Right lobe of liver (tissue), 6 donors: ENCODE measurements at regions not wholly inside any gene's neighbourhood (a gene's known extent, or its start where the extent isn't known, plus 50 kb on each side); places are given as distances from the start of the nearest gene placed in this dataset.

Experiments used
- ATAC-seq, 4 donors: fragments of 200-7000 bp; cut with Tn5 transposase; one replicate each; pipeline ENCODE4 v1.9.1; 2020; ENCODE audit warnings: mild to moderate bottlenecking in 4 of 4, moderate library complexity in 4 of 4
- DNase-seq, 3 donors: peaks; one replicate each; pipeline ENCODE4 v3.0.0-alpha.2; 2020
- H3K27ac ChIP-seq, 3 donors: fragments of 200-600 bp; one replicate each; pipeline ENCODE4 v1.8.0; 2022
- H3K27me3 ChIP-seq, 2 donors: fragments of 200-600 bp; one replicate each; pipeline ENCODE4 v1.8.0; 2022
- H3K36me3 ChIP-seq, 4 donors: fragments of 200-600 bp; sonication (generic) in 1 of 4; one replicate each; pipeline versions ENCODE4 v1.5.1 to v1.8.0; 2017 to 2022; ENCODE audit warnings: control low read depth in 1 of 4
- H3K4me1 ChIP-seq, 4 donors: fragments of 200-600 bp; sonication (generic) in 1 of 4; one replicate each; pipeline versions ENCODE4 v1.5.1 to v1.8.0; 2017 to 2022; ENCODE audit warnings: control low read depth in 1 of 4
- H3K4me3 ChIP-seq, 3 donors: fragments of 200-600 bp; one replicate each; pipeline ENCODE4 v1.8.0; 2022
- H3K9me3 ChIP-seq, 4 donors: fragments of 200-600 bp; sonication (generic) in 1 of 4; one replicate each; pipeline versions ENCODE4 v1.5.1 to v1.8.0; 2017 to 2022; ENCODE audit warnings: control low read depth in 1 of 4
- POLR2A ChIP-seq: fragments of 450-650 bp; IDR thresholded peaks from one replicate; pipeline ENCODE4 v1.6.1; 2017; ENCODE audit warnings: antibody characterized with exemption, mild to moderate bottlenecking
- WGBS: methylation state at CpG from one replicate; pipeline ENCODE4 v1.1.6; 2018; ENCODE audit warnings: low coverage, low lambda C conversion rate; ENCODE audit not compliant: insufficient coverage; ENCODE audit errors: missing lambda C conversion rate; 5-methylcytosine and 5-hydroxymethylcytosine counted together
- intact Hi-C, 2 donors: fragments of 100-400 bp; cut with DNase I; formaldehyde crosslinking; loops; one replicate each; pipeline versions ENCODE4 v1.11.2 to v1.14.1; 2022
- TF ChIP-seq, protein P1 (sequence below), 4 donors: fragments of 200-600 bp in 3 of 4; fragments of 450-650 bp in 1 of 4; IDR thresholded peaks; one replicate each; pipeline versions ENCODE4 v1.5.1 to v1.8.0; 2016 to 2022; ENCODE audit warnings: antibody characterized with exemption in 4 of 4, mild to moderate bottlenecking in 2 of 4
- donor health status: DM: no; HTN: yes; CAD: no.
- donor health status: DM: no; HTN: no; CAD: no.
- donor health status: DM: no; HTN: no; CAD: no.
- donor health status: DM: no; HTN: yes; CAD: no.
- donor health status: DM: no; HTN: yes; CAD: no.

DNA sequence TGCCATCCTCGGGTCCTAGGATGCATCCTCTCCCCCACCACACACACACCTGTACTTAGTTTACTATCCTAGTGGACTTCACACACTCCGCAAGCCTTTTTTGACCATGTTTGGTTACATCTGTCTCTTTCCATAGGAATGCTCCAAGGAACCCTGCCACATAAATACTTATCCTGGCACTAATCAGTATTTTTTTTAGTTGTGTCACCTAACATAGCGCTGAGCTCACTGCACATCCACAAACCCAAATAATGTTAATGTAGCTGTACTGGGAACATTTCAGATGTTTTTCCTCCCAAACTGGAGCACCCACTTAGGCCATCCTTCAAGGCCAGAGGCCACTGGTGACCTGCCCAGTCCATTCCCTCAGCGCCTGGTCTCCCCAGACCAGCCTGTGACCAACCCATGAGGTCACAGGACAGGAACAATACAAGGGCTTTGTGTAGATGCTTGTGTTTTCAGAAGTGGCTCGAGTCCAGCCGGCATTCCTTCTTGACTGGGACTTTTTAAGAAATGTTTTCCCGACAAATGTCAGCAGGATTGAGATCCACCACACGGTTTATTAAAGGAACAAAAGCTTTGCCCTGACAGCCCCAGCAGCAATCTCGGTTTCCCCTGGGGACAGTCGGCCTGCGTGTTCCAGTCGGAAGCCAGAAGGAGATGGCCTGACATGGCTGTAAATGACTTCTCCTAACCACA lies 181.4 kb downstream of the JCAD start:
- Histone ChIP-seq H3K4me1 (no peaks in the 10 kb centered on the region), H3K36me3 (no peaks in the 10 kb centered on the region), H3K9me3 (no peaks in the 10 kb centered on the region), H3K27ac (no peak overlapping the region), H3K4me3 (no peak overlapping the region), H3K27me3 (no peaks in the 10 kb centered on the region)
- ATAC-seq (no peak), DNase-seq (no peak)
- intact Hi-C loops, result no loop called here
- 85% methylated on average over 5 of the region's 12 CpGs for WGBS
- TF ChIP-seq POLR2A, result no peak
- TF ChIP-seq, protein P1, sequence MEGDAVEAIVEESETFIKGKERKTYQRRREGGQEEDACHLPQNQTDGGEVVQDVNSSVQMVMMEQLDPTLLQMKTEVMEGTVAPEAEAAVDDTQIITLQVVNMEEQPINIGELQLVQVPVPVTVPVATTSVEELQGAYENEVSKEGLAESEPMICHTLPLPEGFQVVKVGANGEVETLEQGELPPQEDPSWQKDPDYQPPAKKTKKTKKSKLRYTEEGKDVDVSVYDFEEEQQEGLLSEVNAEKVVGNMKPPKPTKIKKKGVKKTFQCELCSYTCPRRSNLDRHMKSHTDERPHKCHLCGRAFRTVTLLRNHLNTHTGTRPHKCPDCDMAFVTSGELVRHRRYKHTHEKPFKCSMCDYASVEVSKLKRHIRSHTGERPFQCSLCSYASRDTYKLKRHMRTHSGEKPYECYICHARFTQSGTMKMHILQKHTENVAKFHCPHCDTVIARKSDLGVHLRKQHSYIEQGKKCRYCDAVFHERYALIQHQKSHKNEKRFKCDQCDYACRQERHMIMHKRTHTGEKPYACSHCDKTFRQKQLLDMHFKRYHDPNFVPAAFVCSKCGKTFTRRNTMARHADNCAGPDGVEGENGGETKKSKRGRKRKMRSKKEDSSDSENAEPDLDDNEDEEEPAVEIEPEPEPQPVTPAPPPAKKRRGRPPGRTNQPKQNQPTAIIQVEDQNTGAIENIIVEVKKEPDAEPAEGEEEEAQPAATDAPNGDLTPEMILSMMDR (IDR thresholded peaks at IDR 0.05), result no peak

DNA sequence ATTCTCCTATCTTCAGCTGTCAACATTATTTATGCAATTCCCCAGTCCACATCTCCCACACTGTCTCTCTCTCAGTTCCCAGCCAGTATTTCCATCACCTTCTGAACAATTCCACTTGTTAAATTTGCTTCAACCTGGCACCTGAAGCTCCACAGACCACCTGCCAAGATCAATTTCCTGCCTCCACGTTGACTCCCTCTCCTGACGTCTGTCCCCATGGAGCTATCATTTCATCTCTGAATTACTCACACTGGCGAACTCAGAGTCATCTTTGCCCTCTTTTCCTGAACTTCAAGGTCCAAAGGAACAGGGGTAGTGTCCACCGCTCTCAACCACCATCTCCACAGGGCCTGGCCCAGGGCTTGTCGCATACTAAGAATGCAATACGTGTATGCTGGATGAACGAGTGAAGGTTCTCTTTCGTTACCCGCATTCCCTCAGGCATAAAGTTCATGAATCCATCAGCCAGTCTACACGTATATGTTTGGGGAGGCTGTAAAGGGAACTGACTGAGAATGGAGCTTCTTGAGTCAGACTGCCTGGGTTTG lies 183.3 kb downstream of the JCAD start:
- Histone ChIP-seq H3K27me3 (no peaks in the 10 kb centered on the region), H3K9me3 (no peaks in the 10 kb centered on the region), H3K36me3 (no peaks in the 10 kb centered on the region), H3K4me3 (no peak overlapping the region), H3K4me1 (no peaks in the 10 kb centered on the region), H3K27ac (no peak overlapping the region)
- DNase-seq (no peak), ATAC-seq (no peak)
- no peak for TF ChIP-seq POLR2A
- TF ChIP-seq, protein P1 (IDR thresholded peaks at IDR 0.05), result no peak
- WGBS, result 59% methylated on average over 7 of the region's 10 CpGs
- intact Hi-C loops, result no loop called here

DNA sequence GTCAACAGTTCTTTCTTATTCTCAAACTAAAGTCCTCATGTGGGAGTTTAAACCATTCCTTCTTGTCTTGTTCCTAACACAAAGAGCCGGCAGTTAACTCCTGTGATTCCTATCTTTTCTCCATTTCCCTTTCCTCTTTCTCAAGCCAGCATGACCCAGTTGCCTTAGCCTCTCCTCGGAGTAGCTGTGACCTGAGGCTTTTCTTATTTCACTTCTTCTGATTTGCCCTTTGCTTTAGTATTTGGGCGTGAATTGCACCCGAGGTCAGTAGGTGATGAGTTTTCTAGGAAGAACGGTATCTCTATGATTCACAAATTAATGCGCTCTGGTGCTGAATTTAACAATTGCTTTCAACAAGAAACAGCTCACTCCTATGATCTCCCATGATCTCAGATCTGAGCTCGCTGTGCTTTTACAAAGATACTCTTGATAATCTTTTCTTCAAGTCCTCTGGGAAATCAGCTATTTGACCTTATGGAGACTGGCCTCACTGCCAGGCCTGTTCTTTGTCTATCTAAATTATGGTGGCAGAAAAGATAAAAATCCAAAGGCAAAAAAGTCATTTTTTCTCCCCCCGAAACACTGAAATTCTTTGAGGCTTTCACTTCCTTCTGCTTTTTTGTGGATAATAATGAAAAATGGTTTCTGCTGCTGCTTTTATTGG lies 184.6 kb downstream of the JCAD start:
- Histone ChIP-seq H3K27ac (no peak overlapping the region), H3K4me3 (no peak overlapping the region), H3K27me3 (no peaks in the 10 kb centered on the region), H3K36me3 (no peaks in the 10 kb centered on the region), H3K4me1 (no peaks in the 10 kb centered on the region), H3K9me3 (no peaks in the 10 kb centered on the region)
- TF ChIP-seq, protein P1 (IDR thresholded peaks at IDR 0.05), result no peak
- no peak for TF ChIP-seq POLR2A
- intact Hi-C loops, result no loop called here
- no peak for DNase-seq
- peak in 1 of 4 donors; percentile 28 for ATAC-seq
- WGBS, result 50% methylated on average over 8 of the region's 8 CpGs

DNA sequence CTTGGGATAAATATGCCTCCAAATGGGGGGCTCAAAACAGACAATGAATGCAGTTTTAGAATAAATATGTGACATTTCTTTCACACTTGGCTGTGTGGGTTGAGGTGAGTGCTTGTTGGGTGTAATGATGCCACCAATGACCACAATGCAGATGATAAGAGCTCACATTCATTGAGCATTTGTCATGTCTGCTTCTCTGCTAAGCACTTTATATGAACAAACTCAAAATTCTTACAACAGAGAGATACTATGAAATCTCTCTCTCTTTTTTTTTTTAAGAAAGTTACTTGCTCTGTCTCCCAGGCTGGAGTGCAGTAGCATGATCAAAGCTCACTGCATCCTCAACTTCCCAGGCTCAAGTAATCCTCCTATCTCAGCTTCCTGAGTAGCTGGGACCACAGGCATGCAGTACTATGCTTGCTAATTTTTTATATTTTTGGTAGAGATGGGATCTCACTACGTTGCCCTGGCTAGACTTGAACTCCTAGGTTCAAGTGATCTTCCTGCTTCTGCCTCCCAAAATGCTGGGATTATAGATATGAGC lies 185.4 kb downstream of the JCAD start:
- Histone ChIP-seq H3K4me1 (no peaks in the 10 kb centered on the region), H3K9me3 (no peaks in the 10 kb centered on the region), H3K4me3 (no peak overlapping the region), H3K27me3 (no peaks in the 10 kb centered on the region), H3K36me3 (no peaks in the 10 kb centered on the region), H3K27ac (no peak overlapping the region)
- 55% methylated on average over 1 of the region's 1 CpG for WGBS
- DNase-seq (no peak), ATAC-seq (no peak)
- TF ChIP-seq POLR2A, result no peak
- TF ChIP-seq, protein P1 (IDR thresholded peaks at IDR 0.05), result no peak
- intact Hi-C loops, result no loop called here
